ENCODE measurements at regions not wholly inside any gene's neighbourhood (a gene's known extent, or its start where the extent isn't known, plus 50 kb on each side); places are given as distances from the start of the nearest gene placed in this dataset.
"Not testable (repeated sequence)": the region's sequence is repeated elsewhere in the genome, so short reads cannot be mapped to it uniquely, and the experiment has no call there.

GRCh38 chr9:7739595-7739994, 60.0 kb downstream of the DMAC1 start:
- DNase-seq = no peak

GRCh38 chr9:7735311-7735710, 64.3 kb downstream of the DMAC1 start:
- DNase-seq = no peak

GRCh38 chr9:7730164-7730445, 69.5 kb downstream of the DMAC1 start:
- DNase-seq = no peak

- no peak for DNase-seq
These were observed 70.0 kb downstream of the DMAC1 start for GRCh38 chr9:7729371-7730163.

- DNase-seq = no peak
These were observed 78.3 kb downstream of the DMAC1 start for GRCh38 chr9:7721291-7721690.

- not testable (repeated sequence) for DNase-seq
These were observed 86.5 kb downstream of the DMAC1 start for GRCh38 chr9:7713088-7713487.

GRCh38 chr9:7710686-7711085, 88.9 kb downstream of the DMAC1 start:
- DNase-seq = no peak

- no peak for DNase-seq
These were observed 91.6 kb downstream of the DMAC1 start for GRCh38 chr9:7707934-7708333.

GRCh38 chr9:7704543-7704942, 95.0 kb downstream of the DMAC1 start:
- DNase-seq = no peak

GRCh38 chr9:7691909-7692308, 107.7 kb downstream of the DMAC1 start:
- no peak for DNase-seq

- no peak for DNase-seq
These were observed 109.6 kb downstream of the DMAC1 start for GRCh38 chr9:7690014-7690413.

GRCh38 chr9:7688626-7689025, 111.0 kb downstream of the DMAC1 start:
- DNase-seq = no peak

- DNase-seq = no peak
These were observed 122.9 kb downstream of the DMAC1 start for GRCh38 chr9:7676609-7677156.

- no peak for DNase-seq
These were observed 127.7 kb downstream of the DMAC1 start for GRCh38 chr9:7671847-7672246.

- DNase-seq = no peak
These were observed 131.0 kb downstream of the DMAC1 start for GRCh38 chr9:7668541-7668940.

- no peak for DNase-seq
These were observed 133.7 kb downstream of the DMAC1 start for GRCh38 chr9:7665874-7666273.

GRCh38 chr9:7659766-7660165, 139.8 kb downstream of the DMAC1 start:
- no peak for DNase-seq

- no peak for DNase-seq
These were observed 142.9 kb downstream of the DMAC1 start for GRCh38 chr9:7656636-7657035.

- DNase-seq = no peak
These were observed 146.3 kb downstream of the DMAC1 start for GRCh38 chr9:7653262-7653661.

GRCh38 chr9:7640231-7640630, 159.3 kb downstream of the DMAC1 start:
- no peak for DNase-seq

GRCh38 chr9:7639471-7639870, 160.1 kb downstream of the DMAC1 start:
- DNase-seq = no peak

GRCh38 chr9:7636838-7637467, 162.6 kb downstream of the DMAC1 start:
- no peak for DNase-seq

- no peak for DNase-seq
These were observed 163.3 kb downstream of the DMAC1 start for GRCh38 chr9:7636309-7636708.

- DNase-seq = peak; percentile 10
These were observed 173.0 kb downstream of the DMAC1 start for GRCh38 chr9:7626571-7627029.

GRCh38 chr9:7622481-7622880, 177.1 kb downstream of the DMAC1 start:
- DNase-seq = no peak

Measured in activated naive CD4-positive, alpha-beta T cell treated with Interleukin-2 at 50 U/mL for 16 hours (primary cell).